D721Med (cell line): ENCODE measurements at regions not wholly inside any gene's neighbourhood (a gene's known extent, or its start where the extent isn't known, plus 50 kb on each side); places are given as distances from the start of the nearest gene placed in this dataset.
A peak's percentile ranks its signal among the peaks of the same experiment; 100 is the strongest.
"Not testable (repeated sequence)": the region's sequence is repeated elsewhere in the genome, so short reads cannot be mapped to it uniquely, and the experiment has no call there.

ENCODE experiments used
- DNase-seq: peaks from one replicate; pipeline ENCODE4 v3.0.0; 2011; ENCODE audit warnings: low spot score; ENCODE audit not compliant: insufficient read length
- FAIRE-seq: peaks from 2 replicates; lab custom pipeline; 2011; peaks lifted over from hg19 to GRCh38; lab: Jason Lieb, UNC
- TF ChIP-seq, protein P1 (sequence below): IDR thresholded peaks from 2 replicates; pipeline ENCODE4 v1.5.1; 2012; ENCODE audit warnings: mild to moderate bottlenecking, control low read depth; ENCODE audit not compliant: insufficient read depth; ENCODE audit errors: missing control alignments

DNA sequence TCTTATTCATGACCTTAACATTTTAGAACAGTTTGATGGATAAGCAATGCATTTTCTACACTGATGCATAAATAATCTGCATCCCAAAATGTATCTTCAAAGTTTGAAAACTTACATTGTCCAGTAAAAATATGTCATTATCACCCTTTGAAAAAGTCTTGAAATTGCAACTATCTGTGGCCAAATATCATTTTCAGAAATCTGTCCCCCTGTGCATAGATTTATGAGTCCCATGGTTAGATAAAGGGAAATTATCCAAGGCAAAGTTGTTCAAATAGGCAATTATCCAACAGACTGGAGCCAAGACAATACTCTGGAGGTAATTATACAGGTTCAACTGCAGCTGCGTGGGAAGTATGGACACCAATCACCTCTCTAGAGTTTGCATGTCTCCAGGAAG, 182.5 kb upstream of the INTU start:
- DNase-seq (no peak), FAIRE-seq (no peak)
- TF ChIP-seq, protein P1, sequence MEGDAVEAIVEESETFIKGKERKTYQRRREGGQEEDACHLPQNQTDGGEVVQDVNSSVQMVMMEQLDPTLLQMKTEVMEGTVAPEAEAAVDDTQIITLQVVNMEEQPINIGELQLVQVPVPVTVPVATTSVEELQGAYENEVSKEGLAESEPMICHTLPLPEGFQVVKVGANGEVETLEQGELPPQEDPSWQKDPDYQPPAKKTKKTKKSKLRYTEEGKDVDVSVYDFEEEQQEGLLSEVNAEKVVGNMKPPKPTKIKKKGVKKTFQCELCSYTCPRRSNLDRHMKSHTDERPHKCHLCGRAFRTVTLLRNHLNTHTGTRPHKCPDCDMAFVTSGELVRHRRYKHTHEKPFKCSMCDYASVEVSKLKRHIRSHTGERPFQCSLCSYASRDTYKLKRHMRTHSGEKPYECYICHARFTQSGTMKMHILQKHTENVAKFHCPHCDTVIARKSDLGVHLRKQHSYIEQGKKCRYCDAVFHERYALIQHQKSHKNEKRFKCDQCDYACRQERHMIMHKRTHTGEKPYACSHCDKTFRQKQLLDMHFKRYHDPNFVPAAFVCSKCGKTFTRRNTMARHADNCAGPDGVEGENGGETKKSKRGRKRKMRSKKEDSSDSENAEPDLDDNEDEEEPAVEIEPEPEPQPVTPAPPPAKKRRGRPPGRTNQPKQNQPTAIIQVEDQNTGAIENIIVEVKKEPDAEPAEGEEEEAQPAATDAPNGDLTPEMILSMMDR = no peak

DNA sequence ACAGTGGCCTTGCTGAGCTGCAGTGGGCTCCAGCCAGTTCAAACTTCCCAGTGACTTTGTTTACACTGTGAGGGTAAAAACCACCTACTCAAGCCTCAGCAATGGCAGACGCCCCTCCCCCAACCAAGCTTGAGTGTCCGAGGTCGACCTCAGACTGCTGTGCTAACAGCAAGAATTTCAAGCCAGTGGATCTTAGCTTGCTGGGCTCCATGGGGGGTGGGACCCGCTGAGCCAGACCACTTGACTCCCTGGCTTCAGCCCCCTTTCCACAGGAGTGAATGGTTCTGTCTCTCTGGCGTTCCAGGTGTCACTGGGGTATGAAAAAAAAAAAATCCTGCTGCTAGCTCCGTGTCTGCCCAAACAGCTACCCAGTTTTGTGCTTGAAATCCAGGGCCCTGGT, 168.9 kb upstream of the INTU start:
- DNase-seq (no peak), FAIRE-seq (no peak)
- TF ChIP-seq, protein P1 = no peak

DNA sequence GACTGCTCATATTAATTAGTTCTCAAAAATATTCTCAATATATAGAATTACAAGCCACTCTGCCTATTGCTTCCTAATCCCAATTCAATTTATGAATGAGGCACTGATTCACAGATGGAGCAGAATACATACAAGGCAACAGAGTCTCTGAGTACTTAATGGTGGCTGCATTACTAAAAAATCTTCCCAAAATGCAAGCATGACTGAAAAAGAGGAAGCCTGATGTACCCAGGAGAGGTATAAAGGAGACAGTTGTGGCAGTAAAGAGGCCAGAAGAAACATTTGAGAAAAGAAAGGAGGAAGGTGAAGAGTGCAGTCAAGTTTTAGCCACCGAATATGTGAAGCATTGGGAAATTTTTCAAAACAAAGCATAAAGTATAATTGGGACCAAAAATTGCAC, 163.2 kb upstream of the INTU start:
- no peak for DNase-seq
- no peak for FAIRE-seq
- TF ChIP-seq, protein P1 = no peak

DNA sequence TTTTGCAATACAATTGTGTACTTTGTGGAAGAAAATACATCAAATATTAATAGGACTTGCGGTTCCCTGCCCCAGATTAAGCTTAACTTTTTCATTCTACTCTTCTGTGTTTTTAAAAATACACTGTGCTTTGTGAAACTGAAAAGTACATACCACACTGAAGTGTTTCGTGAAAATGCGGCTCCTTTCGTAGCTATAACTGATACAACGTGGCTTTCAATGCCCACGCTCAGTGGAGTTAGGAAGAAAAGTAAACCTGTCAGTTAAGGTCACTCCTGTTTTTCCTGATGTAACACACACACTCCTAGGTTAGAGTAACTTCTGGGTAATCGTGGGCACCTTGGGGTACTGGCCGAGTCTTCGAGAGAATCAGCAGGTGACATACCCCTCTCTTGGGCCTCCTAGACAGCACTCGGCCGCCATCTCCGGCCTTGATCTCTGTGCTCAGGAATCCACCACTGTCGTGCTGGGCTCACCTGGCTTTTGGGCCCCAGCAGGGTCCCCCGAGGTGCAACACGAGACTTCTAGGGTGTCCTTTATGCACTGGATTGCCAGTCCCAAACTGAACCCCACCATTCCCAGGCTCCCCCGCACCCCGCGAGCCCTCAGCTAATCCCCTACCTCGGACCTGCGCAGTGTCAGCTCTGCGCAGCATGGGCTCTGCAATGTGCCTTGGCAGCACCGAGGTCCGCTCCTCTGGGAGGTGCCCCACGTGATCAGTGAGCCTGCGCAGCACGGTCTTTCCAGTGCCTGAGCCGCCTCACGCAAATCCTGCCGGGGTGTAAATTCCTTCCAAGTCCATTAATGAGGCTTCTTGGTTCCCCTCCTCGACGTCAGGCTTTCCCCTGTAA, 162.6 kb upstream of the INTU start:
- FAIRE-seq (no peak), DNase-seq (no peak)
- TF ChIP-seq, protein P1 = no peak

DNA sequence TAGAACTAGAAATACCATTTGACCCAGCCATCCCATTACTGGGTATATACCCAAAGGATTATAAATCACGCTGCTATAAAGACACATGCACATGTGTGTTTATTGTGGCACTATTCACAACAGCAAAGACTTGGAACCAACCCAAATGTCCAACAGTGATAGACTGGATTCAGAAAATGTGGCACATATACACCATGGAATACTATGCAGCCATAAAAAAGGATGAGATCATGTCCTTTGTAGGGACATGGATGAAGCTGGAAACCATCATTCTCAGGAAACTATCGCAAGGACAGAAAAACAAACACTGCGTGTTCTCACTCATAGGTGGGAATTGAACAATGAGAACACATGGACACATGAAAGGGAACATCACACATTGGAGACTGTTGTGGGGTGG, 154.5 kb upstream of the INTU start:
- DNase-seq, FAIRE-seq: not testable (repeated sequence)

DNA sequence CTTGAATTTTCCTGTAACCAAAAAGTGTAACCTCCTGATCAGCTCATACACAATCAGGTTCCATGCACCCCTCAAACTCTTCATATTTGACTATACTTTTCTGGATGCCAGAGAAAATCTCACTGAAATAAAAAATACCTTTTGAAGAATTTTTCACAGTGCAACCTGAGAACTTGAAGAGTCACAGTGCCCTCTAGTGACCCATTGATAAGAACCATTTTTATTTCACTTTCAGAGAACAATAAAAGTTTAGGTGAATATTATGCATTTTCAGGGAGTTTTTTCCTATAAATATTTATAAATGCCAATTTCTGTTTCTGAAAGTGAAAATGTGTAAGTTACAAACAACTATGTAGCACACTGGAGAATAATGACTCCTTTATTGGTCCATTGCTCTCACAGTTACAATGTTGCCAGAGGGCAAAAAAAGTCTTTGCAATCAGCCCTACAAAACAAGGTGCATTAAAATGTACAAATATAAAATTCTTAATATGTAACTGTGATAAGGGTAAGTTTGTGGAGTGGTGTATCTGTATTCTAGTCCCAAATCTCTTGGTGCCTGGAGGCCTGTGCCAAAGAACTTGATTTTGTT, 153.6 kb upstream of the INTU start:
- TF ChIP-seq, protein P1 = peak; percentile 66
- DNase-seq (no peak), FAIRE-seq (no peak)

DNA sequence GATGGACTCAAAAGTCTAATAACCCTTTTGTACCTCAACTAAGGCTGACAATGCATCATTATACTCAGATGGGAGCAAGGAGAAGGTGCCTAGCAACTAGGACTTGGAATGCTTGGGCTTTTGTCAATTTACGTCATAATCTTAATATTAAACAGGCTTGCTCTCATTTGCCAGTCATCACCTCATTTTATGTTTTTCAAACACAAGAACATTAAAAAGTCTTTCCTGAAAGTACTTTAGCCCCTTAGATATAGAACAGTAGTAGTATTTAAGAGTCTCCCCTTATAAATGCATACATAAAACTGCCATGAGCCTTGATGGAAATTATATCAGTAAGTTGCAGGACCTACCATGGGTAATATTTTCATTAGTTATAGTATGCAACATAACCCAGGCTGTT, 150.7 kb upstream of the INTU start:
- DNase-seq (no peak), FAIRE-seq (no peak)
- TF ChIP-seq, protein P1 = no peak
